BJ (cell line): ENCODE measurements at regions not wholly inside any gene's neighbourhood (a gene's known extent, or its start where the extent isn't known, plus 50 kb on each side); places are given as distances from the start of the nearest gene placed in this dataset.
A peak's percentile ranks its signal among the peaks of the same experiment; 100 is the strongest.

Experiments
- CTCF ChIA-PET: fragments of 350-600 bp; formaldehyde crosslinking; extraction: SDS; loops from one replicate; lab custom pipeline; 2021; ENCODE audit warnings: antibody characterized with exemption, inconsistent platforms; lab: Yijun Ruan, JAX
- POLR2A ChIA-PET: fragments of 300-600 bp; sonication (Branson Sonifier 250); formaldehyde crosslinking; extraction: SDS; loops from one replicate; lab custom pipeline; 2021; ENCODE audit warnings: antibody characterized with exemption; lab: Charles Lee
- DNase-seq: peaks from one replicate; pipeline ENCODE4 v3.0.0-alpha.2; 2011; ENCODE audit warnings: low read depth
- H3K27me3 ChIP-seq: 2 replicates; pipeline ENCODE4 v1.6.0; 2011; ENCODE audit warnings: low read length; ENCODE audit not compliant: control insufficient read depth, insufficient read depth
- H3K36me3 ChIP-seq: 2 replicates; pipeline ENCODE4 v1.5.1; 2011; ENCODE audit warnings: low read length; ENCODE audit not compliant: control insufficient read depth, insufficient read depth
- H3K4me3 ChIP-seq: 2 replicates; pipeline ENCODE4 v1.5.1; 2011; ENCODE audit warnings: low read depth, mild to moderate bottlenecking, control low read depth, low read length
- CTCF ChIP-seq: IDR thresholded peaks from 2 replicates; pipeline ENCODE4 v1.5.1; 2011; ENCODE audit warnings: low read depth, mild to moderate bottlenecking, control low read depth, inconsistent platforms, low read length, moderate library complexity; ENCODE audit not compliant: insufficient read depth

GRCh38 chr1:209490013-209490412 is 93.5 kb upstream of the CAMK1G start:
- peak; percentile 43 for TF ChIP-seq CTCF
- Histone ChIP-seq H3K36me3 (no peaks in the 10 kb centered on the region), H3K27me3 (peaks cover 2% of the 10 kb centered on the region; the same call in 1 of the 2 replicates), H3K4me3 (no peak overlapping the region)
- DNase-seq, result no peak
- POLR2A ChIA-PET, result no interaction called here
- CTCF ChIA-PET, result interaction anchor here (0.8 to 1.3 kb wide), 8 partner anchors 11 to 287 kb away, joined by 3 to 7 read pairs (median 3); no protein-coding TSS in a partner anchor

- ChIA-PET POLR2A (no interaction called here), CTCF (interaction anchor here (0.7 to 1.1 kb wide), 3 partner anchors 9 to 289 kb away, joined by 3 read pairs; no protein-coding TSS in a partner anchor)
- TF ChIP-seq CTCF, result no peak
- H3K36me3 ChIP-seq, result no peaks in the 10 kb centered on the region
- no peak for DNase-seq
- no peak overlapping the region for H3K4me3 ChIP-seq
- H3K27me3 ChIP-seq, result peaks cover 2% of the 10 kb centered on the region; the same call in 1 of the 2 replicates
These were observed 92.5 kb upstream of the CAMK1G start for GRCh38 chr1:209491031-209491430.

- no peak for TF ChIP-seq CTCF
- POLR2A ChIA-PET, result no interaction called here
- peaks cover 2% of the 10 kb centered on the region; the same call in 1 of the 2 replicates for H3K27me3 ChIP-seq
- H3K4me3 ChIP-seq, result no peak overlapping the region
- no peaks in the 10 kb centered on the region for H3K36me3 ChIP-seq
- CTCF ChIA-PET, result interaction anchor here (0.6 to 1.1 kb wide), 3 partner anchors 9 to 47 kb away, joined by 3 to 4 read pairs (median 3); no protein-coding TSS in a partner anchor
- no peak for DNase-seq
These were observed 92.0 kb upstream of the CAMK1G start for GRCh38 chr1:209491496-209491895.

- Histone ChIP-seq H3K36me3 (no peaks in the 10 kb centered on the region), H3K4me3 (no peak overlapping the region), H3K27me3 (peaks cover 2% of the 10 kb centered on the region; the same call in 1 of the 2 replicates)
- no peak for TF ChIP-seq CTCF
- POLR2A ChIA-PET, result no interaction called here
- DNase-seq, result no peak
- CTCF ChIA-PET, result interaction anchor here (0.6 to 1.1 kb wide), 4 partner anchors 17 to 290 kb away, joined by 3 to 4 read pairs (median 3); no protein-coding TSS in a partner anchor
These were observed 91.6 kb upstream of the CAMK1G start for GRCh38 chr1:209491897-209492296.

- no peak for TF ChIP-seq CTCF
- no peak for DNase-seq
- POLR2A ChIA-PET, result no interaction called here
- peaks cover 2% of the 10 kb centered on the region; the same call in 1 of the 2 replicates for H3K27me3 ChIP-seq
- H3K36me3 ChIP-seq, result no peaks in the 10 kb centered on the region
- no peak overlapping the region for H3K4me3 ChIP-seq
- CTCF ChIA-PET, result interaction anchor here (1.7 to 1.9 kb wide), 2 partner anchors 19 to 245 kb away, joined by 4 to 5 read pairs; no protein-coding TSS in a partner anchor
These were observed 90.0 kb upstream of the CAMK1G start for GRCh38 chr1:209493559-209493958.
